Panc1 (cell line): ENCODE measurements at regions not wholly inside any gene's neighbourhood (a gene's known extent, or its start where the extent isn't known, plus 50 kb on each side); places are given as distances from the start of the nearest gene placed in this dataset.

Source experiments
- ATAC-seq: fragments of 200-7000 bp; cut with Tn5 transposase; 2 replicates; pipeline ENCODE4 v1.9.1; 2020; ENCODE audit warnings: mild to moderate bottlenecking, moderate library complexity
- BruUV-seq: library from RNA; stranded (reverse); fragments of 400-500 nt; replicated peaks from 2 replicates; lab custom pipeline; 2021; lab: Mats Ljungman, UMichigan
- CTCF ChIA-PET: fragments of 300-600 bp; sonication (Branson Sonifier 250); formaldehyde crosslinking; loops from one replicate; lab custom pipeline; 2022; ENCODE audit warnings: antibody characterized with exemption; lab: Charles Lee
- POLR2A ChIA-PET: fragments of 300-600 bp; sonication (Branson Sonifier 250); formaldehyde crosslinking; loops from one replicate; lab custom pipeline; 2022; ENCODE audit warnings: antibody characterized with exemption; lab: Charles Lee
- DNase-seq: peaks from one replicate; pipeline ENCODE4 v3.0.0-alpha.2; 2010; ENCODE audit warnings: low read depth, low spot score
- H3K27ac ChIP-seq: 2 replicates; pipeline ENCODE4 v1.5.1; 2011; ENCODE audit warnings: mild to moderate bottlenecking, low read length, inconsistent platforms
- H3K27me3 ChIP-seq: fragments of 200-500 bp; sonication (Bioruptor generic); 2 replicates; pipeline ENCODE4 v1.6.0; 2014; ENCODE audit warnings: low read length, inconsistent platforms; ENCODE audit not compliant: control insufficient read depth, insufficient read depth
- H3K36me3 ChIP-seq: fragments of 200-500 bp; sonication (Bioruptor generic); 2 replicates; pipeline ENCODE4 v1.5.1; 2014; ENCODE audit warnings: inconsistent platforms, mild to moderate bottlenecking, low read length, moderate library complexity; ENCODE audit not compliant: control insufficient read depth, insufficient read depth
- H3K4me1 ChIP-seq: 2 replicates; pipeline ENCODE4 v1.5.1; 2011; ENCODE audit warnings: inconsistent platforms, mild to moderate bottlenecking, low read length, moderate library complexity; ENCODE audit not compliant: control insufficient read depth, insufficient read depth
- H3K4me3 ChIP-seq, 2 experiments: 2 replicates each; pipeline ENCODE4 v1.5.1; 2011 to 2012; ENCODE audit warnings: low read depth in 2 of 2, low read length in 2 of 2, mild to moderate bottlenecking in 2 of 2, inconsistent platforms in 1 of 2, moderate library complexity in 1 of 2
- H3K9me3 ChIP-seq: fragments of 200-500 bp; sonication (Bioruptor generic); 2 replicates; pipeline ENCODE4 v1.5.1; 2014; ENCODE audit warnings: low read depth, mild to moderate bottlenecking, inconsistent platforms, low read length, moderate library complexity; ENCODE audit not compliant: control insufficient read depth, insufficient read depth
- CTCF ChIP-seq: fragments of 450-650 bp; IDR thresholded peaks from 2 replicates; pipeline ENCODE4 v1.5.1; 2017; ENCODE audit warnings: mild to moderate bottlenecking
- POLR2AphosphoS5 ChIP-seq: IDR thresholded peaks from 2 replicates; pipeline ENCODE4 v1.6.1; 2012; ENCODE audit warnings: mild to moderate bottlenecking, low read depth, low read length, moderate library complexity
- SIN3A ChIP-seq: IDR thresholded peaks from 2 replicates; pipeline ENCODE4 v1.6.1; 2012; ENCODE audit warnings: low read depth, mild to moderate bottlenecking, low read length, moderate library complexity, borderline replicate concordance; ENCODE audit not compliant: insufficient read depth
- TCF7L2 ChIP-seq: IDR thresholded peaks from 2 replicates; pipeline ENCODE4 v1.6.1; 2011; ENCODE audit warnings: mild to moderate bottlenecking, low read depth, low read length, inconsistent platforms
- in situ Hi-C: cut with HindIII; loops from 2 replicates; pipeline ENCODE4 v1.10.0; 2016; ENCODE audit warnings: low sequenced_read_pairs, low pct_unique_long_range_greater_than_20kb
- intact Hi-C: fragments of 100-400 bp; cut with micrococcal nuclease; formaldehyde crosslinking; loops from one replicate; pipeline ENCODE4 v1.10.0; 2022; ENCODE audit not compliant: unreplicated experiment
- TF ChIP-seq, protein P1 (sequence below), 2 experiments: IDR thresholded peaks; 2 replicates each; pipeline ENCODE4 v1.6.1; 2011 to 2012; ENCODE audit warnings: low read depth in 2 of 2, control low read depth in 1 of 2, low read length in 1 of 2, mild to moderate bottlenecking in 1 of 2, moderate library complexity in 1 of 2; ENCODE audit not compliant: insufficient read depth in 1 of 2

GRCh38 chr13:89925107-89925506 is 1422.4 kb upstream of the MIR17HG start:
- Histone ChIP-seq H3K27me3 (no peaks in the 10 kb centered on the region), H3K9me3 (no peaks in the 10 kb centered on the region), H3K27ac (no peak overlapping the region), H3K4me3 (no peak overlapping the region), H3K36me3 (no peaks in the 10 kb centered on the region), H3K4me1 (no peaks in the 10 kb centered on the region)
- DNase-seq = peak; percentile 2
- TF ChIP-seq TCF7L2 = no peak
- peak; percentile 62 for TF ChIP-seq CTCF
- TF ChIP-seq POLR2AphosphoS5 = no peak
- no peak for TF ChIP-seq SIN3A
- TF ChIP-seq, protein P1, sequence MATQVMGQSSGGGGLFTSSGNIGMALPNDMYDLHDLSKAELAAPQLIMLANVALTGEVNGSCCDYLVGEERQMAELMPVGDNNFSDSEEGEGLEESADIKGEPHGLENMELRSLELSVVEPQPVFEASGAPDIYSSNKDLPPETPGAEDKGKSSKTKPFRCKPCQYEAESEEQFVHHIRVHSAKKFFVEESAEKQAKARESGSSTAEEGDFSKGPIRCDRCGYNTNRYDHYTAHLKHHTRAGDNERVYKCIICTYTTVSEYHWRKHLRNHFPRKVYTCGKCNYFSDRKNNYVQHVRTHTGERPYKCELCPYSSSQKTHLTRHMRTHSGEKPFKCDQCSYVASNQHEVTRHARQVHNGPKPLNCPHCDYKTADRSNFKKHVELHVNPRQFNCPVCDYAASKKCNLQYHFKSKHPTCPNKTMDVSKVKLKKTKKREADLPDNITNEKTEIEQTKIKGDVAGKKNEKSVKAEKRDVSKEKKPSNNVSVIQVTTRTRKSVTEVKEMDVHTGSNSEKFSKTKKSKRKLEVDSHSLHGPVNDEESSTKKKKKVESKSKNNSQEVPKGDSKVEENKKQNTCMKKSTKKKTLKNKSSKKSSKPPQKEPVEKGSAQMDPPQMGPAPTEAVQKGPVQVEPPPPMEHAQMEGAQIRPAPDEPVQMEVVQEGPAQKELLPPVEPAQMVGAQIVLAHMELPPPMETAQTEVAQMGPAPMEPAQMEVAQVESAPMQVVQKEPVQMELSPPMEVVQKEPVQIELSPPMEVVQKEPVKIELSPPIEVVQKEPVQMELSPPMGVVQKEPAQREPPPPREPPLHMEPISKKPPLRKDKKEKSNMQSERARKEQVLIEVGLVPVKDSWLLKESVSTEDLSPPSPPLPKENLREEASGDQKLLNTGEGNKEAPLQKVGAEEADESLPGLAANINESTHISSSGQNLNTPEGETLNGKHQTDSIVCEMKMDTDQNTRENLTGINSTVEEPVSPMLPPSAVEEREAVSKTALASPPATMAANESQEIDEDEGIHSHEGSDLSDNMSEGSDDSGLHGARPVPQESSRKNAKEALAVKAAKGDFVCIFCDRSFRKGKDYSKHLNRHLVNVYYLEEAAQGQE (IDR thresholded peaks at IDR 0.05; ENCODE audit: insufficient read depth in 1 of 2, low read depth in 2 of 2, low read length in 1 of 2) = no peak
- BruUV-seq = no TSS peak
- in situ Hi-C loops (no loop called here), intact Hi-C loops (loop anchor here (10.0 kb wide), 1 partner anchor 200 kb away; no protein-coding TSS in a partner anchor)
- POLR2A ChIA-PET = no interaction called here
- CTCF ChIA-PET = no interaction called here
- ATAC-seq = no peak

- POLR2A ChIA-PET = no interaction called here
- CTCF ChIA-PET = no interaction called here
- ATAC-seq (no peak), DNase-seq (no peak)
- no peak overlapping the region for H3K4me3 ChIP-seq
- TF ChIP-seq, protein P1 (IDR thresholded peaks at IDR 0.05; ENCODE audit: insufficient read depth in 1 of 2, low read depth in 2 of 2, low read length in 1 of 2) = no peak
- no peak for TF ChIP-seq TCF7L2
- TF ChIP-seq SIN3A = no peak
- TF ChIP-seq CTCF = no peak
- no peak for TF ChIP-seq POLR2AphosphoS5
- no TSS peak for BruUV-seq
- H3K27ac ChIP-seq = no peak overlapping the region
- no peaks in the 10 kb centered on the region for H3K36me3 ChIP-seq
- intact Hi-C loops (no loop called here), in situ Hi-C loops (no loop called here)
- H3K27me3 ChIP-seq = no peaks in the 10 kb centered on the region
- H3K9me3 ChIP-seq = no peaks in the 10 kb centered on the region
- H3K4me1 ChIP-seq = no peaks in the 10 kb centered on the region
These were observed 1416.6 kb upstream of the MIR17HG start for GRCh38 chr13:89930861-89931260.
